ENCODE measurements at regions not wholly inside any gene's neighbourhood (a gene's known extent, or its start where the extent isn't known, plus 50 kb on each side); places are given as distances from the start of the nearest gene placed in this dataset.

DNA sequence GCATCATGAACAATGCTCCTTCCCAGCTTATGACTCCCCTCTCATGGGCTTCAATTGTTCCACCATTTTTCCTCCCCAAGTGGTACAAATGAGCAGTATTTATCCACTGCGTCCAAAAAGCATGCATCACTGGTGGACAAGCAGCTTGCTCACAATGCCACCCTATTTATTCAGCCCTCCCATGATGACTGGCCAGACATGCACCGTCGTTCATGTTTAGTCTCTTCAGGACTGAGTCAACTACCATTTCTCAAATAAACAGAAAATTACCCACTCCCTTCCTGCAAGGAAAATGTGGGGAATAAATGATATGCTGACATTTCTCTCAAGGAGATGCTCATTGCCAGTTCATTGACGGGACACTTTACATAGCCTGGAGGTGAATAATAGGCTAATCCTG, 300.4 kb downstream of the C6orf118 start:
- TF ChIP-seq TEAD2 (tag; IDR thresholded peaks at IDR 0.05) = no peak
- TF ChIP-seq, protein P1, sequence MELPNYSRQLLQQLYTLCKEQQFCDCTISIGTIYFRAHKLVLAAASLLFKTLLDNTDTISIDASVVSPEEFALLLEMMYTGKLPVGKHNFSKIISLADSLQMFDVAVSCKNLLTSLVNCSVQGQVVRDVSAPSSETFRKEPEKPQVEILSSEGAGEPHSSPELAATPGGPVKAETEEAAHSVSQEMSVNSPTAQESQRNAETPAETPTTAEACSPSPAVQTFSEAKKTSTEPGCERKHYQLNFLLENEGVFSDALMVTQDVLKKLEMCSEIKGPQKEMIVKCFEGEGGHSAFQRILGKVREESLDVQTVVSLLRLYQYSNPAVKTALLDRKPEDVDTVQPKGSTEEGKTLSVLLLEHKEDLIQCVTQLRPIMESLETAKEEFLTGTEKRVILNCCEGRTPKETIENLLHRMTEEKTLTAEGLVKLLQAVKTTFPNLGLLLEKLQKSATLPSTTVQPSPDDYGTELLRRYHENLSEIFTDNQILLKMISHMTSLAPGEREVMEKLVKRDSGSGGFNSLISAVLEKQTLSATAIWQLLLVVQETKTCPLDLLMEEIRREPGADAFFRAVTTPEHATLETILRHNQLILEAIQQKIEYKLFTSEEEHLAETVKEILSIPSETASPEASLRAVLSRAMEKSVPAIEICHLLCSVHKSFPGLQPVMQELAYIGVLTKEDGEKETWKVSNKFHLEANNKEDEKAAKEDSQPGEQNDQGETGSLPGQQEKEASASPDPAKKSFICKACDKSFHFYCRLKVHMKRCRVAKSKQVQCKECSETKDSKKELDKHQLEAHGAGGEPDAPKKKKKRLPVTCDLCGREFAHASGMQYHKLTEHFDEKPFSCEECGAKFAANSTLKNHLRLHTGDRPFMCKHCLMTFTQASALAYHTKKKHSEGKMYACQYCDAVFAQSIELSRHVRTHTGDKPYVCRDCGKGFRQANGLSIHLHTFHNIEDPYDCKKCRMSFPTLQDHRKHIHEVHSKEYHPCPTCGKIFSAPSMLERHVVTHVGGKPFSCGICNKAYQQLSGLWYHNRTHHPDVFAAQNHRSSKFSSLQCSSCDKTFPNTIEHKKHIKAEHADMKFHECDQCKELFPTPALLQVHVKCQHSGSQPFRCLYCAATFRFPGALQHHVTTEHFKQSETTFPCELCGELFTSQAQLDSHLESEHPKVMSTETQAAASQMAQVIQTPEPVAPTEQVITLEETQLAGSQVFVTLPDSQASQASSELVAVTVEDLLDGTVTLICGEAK (IDR thresholded peaks at IDR 0.05) = no peak
- TF ChIP-seq, protein P1 (CRISPR knock-in tag; IDR thresholded peaks at IDR 0.05) = no peak
- TF ChIP-seq, protein P2, sequence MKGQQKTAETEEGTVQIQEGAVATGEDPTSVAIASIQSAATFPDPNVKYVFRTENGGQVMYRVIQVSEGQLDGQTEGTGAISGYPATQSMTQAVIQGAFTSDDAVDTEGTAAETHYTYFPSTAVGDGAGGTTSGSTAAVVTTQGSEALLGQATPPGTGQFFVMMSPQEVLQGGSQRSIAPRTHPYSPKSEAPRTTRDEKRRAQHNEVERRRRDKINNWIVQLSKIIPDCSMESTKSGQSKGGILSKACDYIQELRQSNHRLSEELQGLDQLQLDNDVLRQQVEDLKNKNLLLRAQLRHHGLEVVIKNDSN (CRISPR knock-in tag; IDR thresholded peaks at IDR 0.05) = no peak
- no peak for TF ChIP-seq ZNF699 (CRISPR knock-in tag; IDR thresholded peaks at IDR 0.05; ENCODE audit: insufficient replicate concordance)

Measured in K562 (cell line).